ENCODE measurements at regions not wholly inside any gene's neighbourhood (a gene's known extent, or its start where the extent isn't known, plus 50 kb on each side); places are given as distances from the start of the nearest gene placed in this dataset.

GRCh38 chr13:84931264-84931663 lies 868.0 kb downstream of the SLITRK6 start:
- DNase-seq = no peak

- no peak for DNase-seq
Measured at GRCh38 chr13:84927442-84928169, 871.6 kb downstream of the SLITRK6 start.

- no peak for DNase-seq
Measured at GRCh38 chr13:84925443-84925842, 873.8 kb downstream of the SLITRK6 start.

GRCh38 chr13:84923831-84924230 lies 875.4 kb downstream of the SLITRK6 start:
- no peak for DNase-seq

- DNase-seq = no peak
Measured at GRCh38 chr13:84917252-84917878, 881.9 kb downstream of the SLITRK6 start.

GRCh38 chr13:84912720-84913119 lies 886.5 kb downstream of the SLITRK6 start:
- DNase-seq = no peak

- DNase-seq = no peak
Measured at GRCh38 chr13:84910423-84910822, 888.8 kb downstream of the SLITRK6 start.

DNA sequence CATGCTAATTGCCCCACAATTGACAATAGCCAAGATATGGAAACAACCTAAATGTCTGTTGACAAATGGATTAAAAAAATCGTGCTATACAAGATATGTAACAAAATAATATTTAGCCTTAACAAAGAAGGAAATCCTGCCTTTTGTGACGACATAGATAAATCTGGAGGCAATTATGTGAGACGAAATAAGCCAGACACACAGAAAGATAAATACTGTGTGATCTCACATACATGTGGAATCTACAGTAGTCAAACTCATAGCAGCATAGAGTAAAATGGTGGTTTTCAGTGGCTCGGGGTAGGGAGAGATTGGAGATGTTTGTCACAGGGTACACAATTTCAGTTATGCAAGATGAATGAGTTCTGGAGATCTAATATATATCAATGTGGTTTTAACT lies 895.8 kb downstream of the SLITRK6 start:
- no peak for DNase-seq

GRCh38 chr13:84902243-84902642 lies 897.0 kb downstream of the SLITRK6 start:
- no peak for DNase-seq

GRCh38 chr13:84896128-84896527 lies 903.1 kb downstream of the SLITRK6 start:
- DNase-seq = no peak

- no peak for DNase-seq
Measured at GRCh38 chr13:84894749-84895148, 904.5 kb downstream of the SLITRK6 start.

GRCh38 chr13:84885868-84886267 lies 913.4 kb downstream of the SLITRK6 start:
- DNase-seq = no peak

- DNase-seq = no peak
Measured at GRCh38 chr13:84873951-84874350, 925.3 kb downstream of the SLITRK6 start.

- DNase-seq = no peak
Measured at GRCh38 chr13:84870190-84870589, 929.0 kb downstream of the SLITRK6 start.

GRCh38 chr13:84867246-84867645 lies 932.0 kb downstream of the SLITRK6 start:
- no peak for DNase-seq

DNA sequence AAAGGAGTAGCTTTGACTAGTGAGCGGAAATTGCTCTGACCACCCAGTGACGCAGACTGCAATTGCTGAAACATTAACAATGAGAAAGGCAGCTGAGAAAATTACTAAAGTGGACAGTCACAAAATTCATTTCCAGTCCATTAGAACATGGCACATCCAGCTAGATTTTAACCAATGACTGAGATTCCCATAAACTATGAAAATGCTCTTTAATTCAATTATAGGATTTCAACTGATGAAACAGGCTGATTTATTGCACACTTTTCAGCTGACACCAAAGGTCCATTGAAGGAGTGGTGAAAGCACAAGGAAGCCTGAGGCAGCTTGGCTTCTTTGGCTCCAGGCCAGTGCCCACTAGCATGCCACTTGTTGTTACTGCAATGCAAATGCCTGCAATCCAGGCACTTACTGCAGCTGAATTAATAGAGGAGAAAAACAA lies 933.4 kb downstream of the SLITRK6 start:
- DNase-seq = no peak

- no peak for DNase-seq
Measured at GRCh38 chr13:84864341-84864740, 934.9 kb downstream of the SLITRK6 start.

DNA sequence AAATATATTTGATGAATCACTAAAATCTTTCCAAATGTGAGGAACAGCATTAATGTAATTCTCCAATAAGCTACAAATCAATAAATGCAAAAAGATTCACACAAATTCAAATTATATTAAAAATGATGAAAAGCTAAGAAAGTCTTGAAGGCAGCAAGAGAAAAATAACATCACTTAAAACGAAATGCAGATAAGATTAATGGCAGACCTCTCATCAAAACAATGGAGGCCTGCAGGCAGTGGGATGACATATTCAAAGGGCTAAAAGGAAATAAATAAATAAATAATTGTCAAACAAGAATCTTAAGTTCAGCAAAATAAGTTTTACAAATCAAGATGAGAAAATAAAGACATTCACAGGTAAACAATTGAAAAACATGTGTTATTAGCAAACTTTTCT lies 952.1 kb downstream of the SLITRK6 start:
- DNase-seq = no peak

DNA sequence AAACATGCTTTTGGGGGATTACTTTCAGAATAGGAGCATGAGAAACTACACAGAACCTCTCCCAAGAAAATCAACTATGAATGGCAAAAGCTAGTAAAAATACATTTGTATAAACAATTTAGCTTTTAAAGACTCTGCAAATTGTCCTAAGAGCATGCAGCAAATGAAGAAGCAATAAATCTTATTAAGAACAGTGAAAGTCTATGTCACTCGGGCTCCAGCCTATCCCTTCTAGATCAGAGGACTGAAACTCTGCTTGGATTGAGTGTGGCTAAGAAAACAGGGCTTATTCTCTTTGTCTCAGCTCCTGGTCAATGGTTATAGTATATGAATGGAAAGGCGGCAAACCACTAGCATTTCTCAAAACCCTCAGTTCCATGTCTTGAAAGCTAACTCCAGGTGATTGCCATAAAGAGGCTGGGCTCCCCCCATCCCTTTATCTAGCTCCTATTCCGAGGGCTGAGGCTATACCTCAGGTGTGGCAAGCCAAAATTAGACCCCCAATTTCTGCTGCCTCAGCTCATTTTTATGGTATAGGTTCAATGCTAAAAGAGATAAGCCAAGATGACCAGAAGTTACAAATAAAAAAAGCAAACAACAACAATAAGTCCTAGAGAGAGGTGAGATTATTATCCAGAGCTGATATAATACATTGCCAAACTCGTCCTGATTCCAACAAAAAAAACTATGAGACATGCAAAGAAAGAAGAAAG lies 953.2 kb downstream of the SLITRK6 start:
- no peak for DNase-seq

DNA sequence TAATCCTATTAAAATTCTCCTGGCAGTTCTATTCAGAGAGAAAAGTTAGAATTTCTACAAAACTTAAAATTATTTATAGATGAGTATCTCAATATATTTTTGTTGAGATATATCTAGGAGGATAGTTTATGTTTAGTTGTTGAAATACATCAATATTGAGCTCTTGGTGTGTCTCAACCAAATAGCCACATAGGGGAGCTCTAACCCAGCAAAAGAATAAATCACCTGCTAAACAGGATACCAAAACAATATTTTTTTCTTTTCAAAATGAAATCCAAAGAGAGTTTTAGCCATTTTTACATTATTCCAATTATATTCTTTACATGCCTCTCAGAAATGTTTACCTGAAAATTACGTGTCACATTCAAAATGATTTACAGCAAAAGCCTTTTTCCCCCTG lies 954.7 kb downstream of the SLITRK6 start:
- DNase-seq = no peak

DNA sequence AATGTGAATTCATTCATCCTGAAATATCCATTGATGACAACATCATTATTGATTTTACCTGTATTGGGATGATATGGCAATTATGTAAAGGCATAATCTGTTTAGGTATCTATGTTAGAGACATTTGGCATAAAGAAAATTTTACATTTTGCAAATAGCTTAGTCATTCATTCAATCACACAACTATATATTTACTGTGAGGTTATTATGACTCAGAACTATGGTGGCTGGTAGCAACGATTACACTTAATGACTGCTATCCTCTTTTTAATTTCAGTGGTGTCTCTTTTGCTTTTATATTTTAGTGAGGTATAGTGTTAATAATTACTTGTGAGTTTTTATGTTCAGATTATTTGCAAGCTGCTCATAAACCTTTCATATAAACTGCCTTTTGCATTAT lies 955.9 kb downstream of the SLITRK6 start:
- DNase-seq = no peak

- DNase-seq = no peak
Measured at GRCh38 chr13:84834201-84834600, 951.9 kb upstream of the SLITRK1 start.

DNA sequence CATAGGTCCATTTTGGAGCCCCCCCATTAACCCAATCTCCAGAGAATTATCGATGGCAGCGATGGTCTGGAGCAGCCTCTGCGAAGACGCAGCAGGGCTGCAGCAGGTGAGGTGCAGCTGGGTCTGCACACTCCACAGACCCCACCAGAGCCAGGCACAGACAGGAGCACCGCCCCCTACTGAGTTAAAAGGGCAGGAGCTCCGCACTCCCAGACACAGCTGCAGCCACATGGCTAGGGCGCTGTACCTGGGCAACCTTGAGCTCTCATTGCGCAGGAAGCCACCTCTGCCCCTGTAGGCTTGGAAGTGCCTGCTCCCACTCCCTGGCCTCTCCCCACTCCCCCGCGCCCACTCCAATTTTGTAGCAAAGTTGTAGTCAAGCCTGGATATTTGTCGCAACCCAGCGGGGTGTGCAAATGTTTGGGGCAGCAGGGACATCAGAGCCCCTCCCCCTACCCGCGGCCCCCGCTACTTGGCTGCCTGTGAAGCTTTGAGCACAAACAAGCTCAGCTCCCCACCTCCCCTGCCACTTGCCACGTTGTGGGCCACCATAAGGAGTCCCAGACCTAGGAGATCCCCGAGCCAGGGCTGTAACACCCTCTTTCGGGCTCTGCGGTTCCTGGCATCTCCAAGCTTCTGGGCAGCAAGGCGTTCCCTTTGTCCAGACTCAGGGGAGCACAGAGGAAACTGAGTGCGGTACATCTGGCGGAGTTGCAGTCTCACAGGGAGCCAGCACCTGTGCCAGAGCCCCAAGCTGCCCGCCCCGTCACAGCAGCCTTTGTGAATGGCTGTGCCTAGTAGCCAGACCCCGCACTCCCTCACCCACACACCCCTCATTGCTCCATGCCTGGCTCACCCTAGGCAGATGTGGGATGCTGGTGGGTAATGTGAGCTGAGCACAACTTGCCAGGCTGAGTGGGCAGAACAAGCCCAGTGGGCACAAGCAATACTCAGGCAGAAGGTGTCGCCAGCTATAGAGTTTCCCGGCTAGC lies 949.7 kb upstream of the SLITRK1 start:
- DNase-seq = no peak
